Stimulated activated CD8-positive, alpha-beta memory T cell treated with anti-CD3 and anti-CD28 coated beads, Interleukin-2, amount 100 ng/mL, for 1 hour (primary cell): ENCODE measurements at regions not wholly inside any gene's neighbourhood (a gene's known extent, or its start where the extent isn't known, plus 50 kb on each side); places are given as distances from the start of the nearest gene placed in this dataset.

Experiments
- DNase-seq, 2 donors: peaks; one replicate each; pipeline ENCODE4 v3.0.0-alpha.2; 2020; ENCODE audit warnings: low read depth in 2 of 2

DNA sequence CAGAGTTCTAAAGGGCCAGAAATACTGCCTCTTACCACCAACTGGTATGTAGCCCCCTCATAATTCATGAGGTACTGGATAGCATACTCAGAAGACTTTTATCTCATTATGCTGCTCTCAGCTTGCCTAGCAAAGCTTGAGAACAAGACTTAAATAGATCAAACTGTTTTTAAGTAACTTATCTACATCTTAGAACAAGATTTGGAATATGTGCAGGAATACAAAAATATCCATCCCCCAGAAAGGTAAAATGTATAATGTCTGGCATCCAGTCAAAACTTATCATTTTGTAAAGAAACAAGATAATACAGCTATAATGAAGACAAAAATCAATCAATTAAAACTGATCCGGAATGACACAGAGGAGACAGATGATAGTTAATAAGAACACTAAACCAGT, 400.4 kb upstream of the TGFBR2 start:
- no peak for DNase-seq

DNA sequence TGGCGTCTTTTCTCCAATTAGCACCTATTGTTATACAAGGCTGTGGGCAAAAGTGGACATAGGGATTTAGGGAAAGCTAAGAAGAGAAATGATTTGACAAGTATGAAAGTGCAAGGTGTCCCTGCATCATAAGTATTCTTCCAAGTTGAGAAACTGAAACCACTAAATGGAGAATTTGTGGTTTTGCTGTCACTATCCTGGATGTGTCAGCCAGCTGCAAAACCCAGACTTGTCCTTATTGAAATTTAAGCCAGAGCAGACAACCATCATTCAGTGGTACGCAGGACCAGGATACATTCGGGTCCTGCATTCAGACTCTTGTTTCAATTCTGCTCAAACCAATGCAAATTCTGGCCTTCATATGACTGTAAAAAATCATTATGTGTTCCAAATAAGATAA, 384.8 kb upstream of the TGFBR2 start:
- no peak for DNase-seq

DNA sequence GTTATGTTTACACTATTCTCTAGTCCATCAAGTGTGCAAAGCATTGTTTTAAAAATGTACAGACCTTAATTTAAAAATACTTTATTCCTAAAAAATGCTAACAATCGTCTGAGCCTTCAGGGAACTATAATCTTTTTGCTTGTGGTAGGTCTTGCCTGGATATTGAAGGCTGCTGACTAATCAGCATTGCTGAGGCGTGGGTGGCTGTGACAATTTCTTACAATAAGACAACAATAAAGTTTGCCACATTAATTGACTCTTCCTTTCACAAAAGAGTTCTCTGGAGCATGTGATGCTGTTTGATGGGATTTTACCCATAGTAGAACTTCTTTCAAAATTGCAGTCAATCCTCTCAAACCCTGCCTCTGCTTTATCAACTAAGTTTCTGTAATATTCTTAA, 384.0 kb upstream of the TGFBR2 start:
- no peak for DNase-seq

DNA sequence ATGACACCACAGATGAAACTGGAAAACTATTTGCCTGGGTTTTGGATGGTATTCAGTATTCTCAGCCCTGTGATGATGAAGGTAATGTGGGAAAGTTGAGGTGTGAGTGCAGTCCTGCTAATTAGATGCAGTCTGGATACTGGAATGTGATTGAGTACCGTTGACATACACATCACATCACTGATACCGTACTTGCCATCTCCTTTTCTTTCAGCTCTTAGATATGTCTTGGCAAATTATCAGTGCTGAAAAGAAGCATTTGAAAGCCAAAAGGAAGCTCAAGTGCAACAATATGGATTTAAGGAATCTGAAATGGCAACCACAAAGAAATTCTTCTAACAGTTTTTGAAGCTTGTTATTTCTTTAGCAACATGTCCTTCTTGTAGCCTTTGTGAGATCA, 381.4 kb upstream of the TGFBR2 start:
- no peak for DNase-seq

DNA sequence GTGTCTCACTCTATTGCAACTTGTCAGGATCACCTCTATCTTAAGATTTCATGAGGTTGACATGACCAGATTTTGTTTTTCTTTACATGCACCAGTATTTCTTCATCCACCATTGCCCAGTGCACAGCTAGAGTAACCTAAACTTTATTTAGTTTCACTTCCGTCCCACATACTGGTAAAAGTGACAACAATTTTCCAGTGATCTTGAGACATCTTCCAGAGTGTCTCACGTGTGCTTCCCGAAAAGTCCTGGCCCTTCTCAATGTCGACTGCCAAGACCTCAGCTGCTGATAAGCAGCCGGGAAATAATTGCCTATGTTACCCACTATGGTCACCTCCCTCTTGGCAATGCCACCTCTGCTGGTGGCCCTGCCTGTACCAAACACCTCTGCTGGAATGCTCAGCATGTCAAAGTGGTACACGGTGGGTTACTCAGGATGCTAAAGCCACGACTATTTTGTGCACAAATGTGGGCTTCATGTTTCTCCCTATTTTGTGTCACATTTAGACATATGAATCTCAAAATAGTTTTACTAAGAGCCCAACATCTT, 379.7 kb upstream of the TGFBR2 start:
- DNase-seq, result no peak

DNA sequence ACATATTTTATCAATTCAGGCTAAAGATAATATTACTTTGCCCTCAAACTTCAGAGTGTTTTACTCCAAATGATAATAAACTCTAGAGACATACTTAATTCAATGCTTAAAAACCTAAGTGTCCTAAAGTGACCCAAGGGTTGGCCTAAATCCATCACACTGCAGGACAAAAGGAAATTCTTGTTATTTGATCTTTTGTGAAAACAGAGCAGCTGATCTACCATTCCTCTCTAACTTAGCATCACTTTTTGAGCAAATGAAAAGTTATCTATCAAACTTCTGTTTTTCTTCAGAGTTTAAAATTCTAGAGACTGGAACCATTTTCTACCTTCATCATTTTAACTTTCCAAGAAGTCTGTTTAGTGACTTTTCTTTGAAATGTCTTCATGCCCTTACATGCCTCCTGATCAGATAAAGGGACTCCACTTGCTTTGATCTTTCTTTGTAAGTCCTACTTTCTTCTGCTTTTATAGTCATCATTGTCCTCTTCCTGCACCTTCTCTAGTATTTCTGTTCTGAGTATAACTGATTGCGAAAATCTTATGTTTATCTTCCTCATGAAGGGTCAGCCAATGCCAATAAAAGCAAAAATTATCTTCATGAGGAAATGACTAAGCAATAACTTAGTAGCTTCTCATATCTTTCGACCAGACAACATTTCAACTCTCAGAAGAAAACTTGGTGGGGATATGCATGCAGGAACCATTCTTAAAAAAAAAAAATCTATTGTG, 378.7 kb upstream of the TGFBR2 start:
- DNase-seq, result no peak

DNA sequence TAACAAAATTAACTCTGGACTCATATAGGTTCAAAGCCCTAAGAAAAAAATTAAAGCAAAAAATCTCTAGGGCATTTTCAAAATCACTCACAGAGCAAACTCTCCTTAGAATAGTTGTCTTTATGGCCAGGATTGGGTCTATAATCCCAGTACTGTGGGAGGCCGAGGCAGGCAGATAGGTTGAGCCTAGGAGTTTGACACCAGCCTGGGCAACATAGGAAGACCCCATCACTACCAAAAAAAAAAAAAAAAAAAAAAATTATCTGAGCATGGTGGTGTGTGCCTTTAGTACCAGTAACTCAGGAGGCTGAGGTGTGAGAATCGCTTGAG, 378.1 kb upstream of the TGFBR2 start:
- no peak for DNase-seq

DNA sequence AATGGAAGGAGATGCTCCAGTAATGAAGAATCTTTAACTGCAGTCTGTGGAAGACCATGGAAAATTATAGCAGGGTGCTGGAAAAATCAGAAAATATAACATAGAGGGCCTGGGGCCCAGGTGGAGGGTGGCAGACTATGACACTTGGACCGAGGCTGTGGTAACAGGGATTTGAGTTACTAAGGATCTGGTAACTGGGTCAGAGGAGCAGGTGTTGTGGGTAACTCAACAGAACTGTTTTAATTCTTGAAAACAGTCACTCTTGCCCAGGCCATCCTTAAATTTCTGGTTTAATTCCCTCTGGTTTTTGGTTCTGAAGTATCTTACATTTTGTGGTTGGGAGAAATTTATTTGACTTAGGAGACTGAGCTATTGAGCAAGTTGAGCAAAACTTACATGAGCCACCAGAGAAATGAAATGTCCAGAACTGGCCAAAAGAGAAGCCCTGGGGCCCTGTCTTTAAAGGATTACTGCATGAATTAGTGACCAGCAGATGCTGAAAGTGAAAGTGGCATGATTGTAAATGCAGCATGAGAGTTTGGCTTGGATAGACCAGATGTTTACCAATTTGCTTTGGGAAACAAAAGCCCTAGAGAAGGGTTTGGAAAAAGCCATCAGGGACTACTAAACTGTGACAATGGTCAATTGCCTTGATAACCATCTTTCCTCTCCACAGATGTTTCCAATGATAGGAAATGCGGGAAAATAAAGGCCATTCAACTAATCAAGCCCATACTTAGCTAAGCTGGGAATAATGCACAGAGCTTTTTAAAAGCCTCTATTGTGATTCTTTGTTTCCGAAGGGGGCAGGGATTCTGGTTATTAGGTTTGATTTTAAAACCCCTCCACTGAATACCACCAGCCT, 374.9 kb upstream of the TGFBR2 start:
- DNase-seq, result no peak

DNA sequence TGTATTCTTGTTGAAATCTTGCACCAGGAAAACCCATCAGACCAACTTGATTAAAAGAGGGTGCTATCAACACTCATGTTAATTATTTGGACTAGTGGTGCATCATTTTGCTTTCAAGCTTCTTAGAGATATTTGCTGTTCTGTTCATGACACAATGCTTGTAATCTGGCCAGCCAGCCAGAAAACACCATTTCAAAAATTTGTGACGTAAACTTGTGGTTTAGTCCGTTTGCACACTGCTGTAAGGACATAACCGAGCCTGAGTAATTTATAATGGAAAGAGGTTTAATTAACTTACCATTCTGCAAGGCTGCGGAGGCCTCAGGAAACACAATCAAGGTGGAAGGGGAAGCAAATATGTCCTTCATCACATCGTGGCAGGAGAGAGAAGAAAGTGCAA, 374.3 kb upstream of the TGFBR2 start:
- no peak for DNase-seq

DNA sequence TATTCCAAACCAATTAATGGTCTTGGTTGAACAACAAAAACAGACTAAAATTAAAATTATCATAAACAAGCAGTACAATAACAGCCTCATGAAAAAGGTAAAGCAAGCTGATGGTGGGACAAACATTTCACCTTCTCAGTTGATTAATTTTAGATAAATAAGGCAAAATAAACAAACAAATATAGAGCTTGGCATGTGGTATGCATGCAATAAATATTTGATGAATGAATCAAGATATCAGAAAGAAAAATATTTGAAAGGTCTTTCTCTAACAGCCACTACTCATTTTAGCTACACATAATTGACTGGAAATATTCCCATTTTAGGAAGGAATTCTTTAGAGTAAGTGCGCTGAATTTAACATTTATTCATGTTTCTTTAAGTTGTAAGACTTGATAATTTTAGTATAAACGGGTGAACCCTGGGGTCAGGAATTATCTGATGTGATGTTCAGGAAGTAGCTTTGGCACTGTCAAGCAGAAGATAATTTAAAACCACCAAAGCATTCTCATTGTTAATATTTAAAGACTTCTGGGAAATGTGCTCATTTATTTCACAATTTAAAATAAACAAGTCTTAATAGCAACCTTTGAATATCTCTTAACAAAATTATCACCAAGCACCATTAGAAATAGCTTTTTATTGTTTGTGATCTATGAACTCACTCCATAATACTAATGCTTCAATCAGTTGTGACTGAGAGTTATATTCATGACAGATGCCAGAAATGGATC, 372.3 kb upstream of the TGFBR2 start:
- no peak for DNase-seq

DNA sequence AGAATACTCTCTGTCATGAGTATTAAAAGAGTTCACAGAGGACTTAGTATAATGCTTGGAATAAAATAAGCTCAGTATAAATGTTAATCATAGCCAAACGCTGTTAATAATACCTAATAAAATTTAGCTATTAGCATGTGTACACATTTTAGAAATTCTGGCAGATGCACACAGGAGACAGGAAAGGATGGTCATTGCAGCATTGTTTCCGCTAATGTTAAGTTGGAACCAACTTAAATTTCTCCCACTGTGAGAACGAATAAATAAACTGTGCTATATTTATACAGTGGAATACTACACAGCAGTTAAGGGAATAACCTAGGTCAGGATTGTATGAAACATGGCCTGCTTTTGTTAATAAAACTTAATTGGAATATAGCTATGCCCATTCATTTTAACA, 370.4 kb upstream of the TGFBR2 start:
- no peak for DNase-seq

DNA sequence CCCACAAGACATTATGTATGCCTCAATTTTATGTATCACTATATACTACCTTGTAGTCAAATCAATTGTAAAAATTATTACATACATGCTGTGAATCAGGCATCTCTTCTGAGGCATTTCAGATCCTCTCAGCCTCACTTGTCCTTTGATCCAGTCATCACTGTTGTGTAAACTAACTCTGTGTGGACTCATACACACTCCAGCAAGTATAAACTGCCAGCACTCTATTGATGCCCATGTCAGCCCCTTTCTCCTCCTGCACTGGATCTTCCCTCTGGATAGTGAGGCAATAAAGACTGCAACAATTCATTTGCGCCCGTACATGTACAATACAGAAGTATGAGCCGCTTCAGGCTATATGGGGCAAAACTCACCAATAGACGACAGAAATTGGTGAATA, 364.7 kb upstream of the TGFBR2 start:
- no peak for DNase-seq

DNA sequence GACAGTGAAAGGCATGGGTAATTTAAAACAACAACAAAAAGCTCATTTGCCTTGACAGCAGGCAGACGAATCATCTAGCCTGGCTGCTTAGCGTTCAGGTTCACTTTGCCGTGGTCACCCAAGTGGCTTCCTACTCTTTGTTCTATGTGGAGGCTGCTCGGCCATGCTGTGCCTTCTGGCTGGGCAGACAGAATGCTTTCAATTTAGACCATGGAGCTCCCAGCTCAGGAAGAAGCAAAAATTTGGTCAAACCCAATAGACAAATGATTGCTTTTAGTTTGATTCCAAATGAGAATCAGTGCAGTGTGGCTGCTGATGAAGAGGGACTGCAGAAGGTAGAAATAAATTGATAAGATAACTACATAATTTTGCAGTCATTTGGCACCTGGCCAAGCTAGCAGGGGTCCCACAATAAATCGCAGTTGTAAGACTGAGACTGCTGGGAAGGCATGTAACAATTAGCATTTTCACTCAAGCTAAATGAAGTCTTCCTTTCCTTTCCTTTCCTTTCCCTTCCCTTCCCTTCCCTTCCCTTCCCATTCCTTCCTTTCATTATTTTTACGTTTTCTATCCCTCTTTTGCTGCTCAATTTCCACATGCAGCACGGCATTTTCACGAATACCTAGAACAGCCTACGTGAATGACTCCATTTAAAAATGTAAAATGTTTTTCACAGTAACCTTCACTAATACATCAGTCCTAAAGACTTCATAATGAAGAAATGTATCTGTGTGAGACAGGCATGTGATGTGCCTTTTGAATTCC, 360.4 kb upstream of the TGFBR2 start:
- no peak for DNase-seq

DNA sequence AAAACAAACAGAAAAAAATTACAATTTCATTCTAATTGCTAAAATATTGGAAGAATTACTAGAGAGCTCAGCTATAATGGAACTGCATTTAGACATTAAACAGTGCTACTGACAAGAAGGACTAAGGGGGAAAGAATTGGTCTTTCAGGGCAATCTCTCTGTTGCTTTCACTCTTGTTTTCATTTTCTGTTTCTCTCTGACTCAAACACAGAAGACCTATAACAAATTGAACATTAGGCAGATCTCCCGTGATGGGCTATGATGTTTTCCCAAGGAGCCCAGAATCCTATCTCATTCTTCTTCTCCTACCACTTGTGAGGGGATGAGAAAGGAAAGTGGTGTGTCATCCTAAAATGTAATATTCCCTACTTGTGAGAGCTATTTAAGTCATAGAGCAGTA, 358.0 kb upstream of the TGFBR2 start:
- DNase-seq, result no peak

DNA sequence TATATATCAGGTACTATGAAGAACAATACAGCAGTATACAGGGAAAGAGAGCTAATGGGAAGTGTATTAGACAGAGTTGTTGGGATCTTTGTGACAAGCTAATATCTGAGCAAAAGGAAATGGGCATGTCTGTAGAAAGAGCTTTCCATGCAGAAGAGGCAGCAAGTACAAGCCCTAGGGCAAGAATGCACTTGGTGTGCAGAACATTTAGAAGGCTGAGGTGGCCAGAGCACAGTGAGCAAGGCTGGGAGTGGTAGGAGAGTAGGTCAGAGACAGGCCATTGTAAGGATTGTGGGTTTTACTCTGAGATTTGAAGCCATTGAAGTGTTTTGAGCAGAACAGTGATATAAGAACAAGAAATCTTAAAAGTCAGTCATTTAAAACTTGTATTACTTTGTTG, 353.9 kb upstream of the TGFBR2 start:
- DNase-seq, result no peak

DNA sequence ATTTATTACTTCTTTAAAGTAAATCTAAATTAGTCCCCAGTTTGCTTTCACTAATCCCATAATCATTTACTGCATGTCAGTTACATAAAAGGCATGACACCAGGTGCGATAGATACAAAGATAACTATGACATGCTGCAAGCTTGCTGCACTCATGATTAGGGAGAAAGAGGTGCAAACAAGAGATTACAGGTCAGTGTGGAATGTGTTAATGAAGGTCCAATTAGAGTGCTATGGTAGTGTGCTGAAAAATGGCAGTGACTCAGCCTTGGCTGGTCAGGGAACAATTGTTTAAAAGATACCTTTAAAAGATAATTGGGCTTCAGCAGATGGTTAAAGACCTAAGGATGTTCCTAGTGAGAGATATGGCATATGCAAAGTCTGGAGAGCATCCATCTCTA, 352.6 kb upstream of the TGFBR2 start:
- no peak for DNase-seq

DNA sequence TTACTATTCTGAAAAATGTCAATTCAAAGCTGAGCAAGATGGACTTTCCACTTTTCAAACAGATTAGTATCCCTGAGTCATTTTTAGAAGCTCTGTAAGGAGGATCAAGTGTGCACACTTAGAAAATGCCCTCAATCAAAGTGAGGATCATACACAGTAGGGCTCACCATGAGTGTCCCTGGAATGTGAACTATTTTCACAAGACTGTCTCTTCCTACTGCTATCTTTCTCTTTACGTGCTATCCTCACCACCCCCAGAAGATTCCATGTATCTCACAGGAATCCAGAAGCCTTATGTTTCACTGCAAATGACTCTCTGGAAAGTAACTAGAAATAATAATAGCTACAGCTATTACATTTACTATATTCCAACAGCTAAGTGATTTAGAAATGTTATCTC, 349.9 kb upstream of the TGFBR2 start:
- DNase-seq, result no peak

DNA sequence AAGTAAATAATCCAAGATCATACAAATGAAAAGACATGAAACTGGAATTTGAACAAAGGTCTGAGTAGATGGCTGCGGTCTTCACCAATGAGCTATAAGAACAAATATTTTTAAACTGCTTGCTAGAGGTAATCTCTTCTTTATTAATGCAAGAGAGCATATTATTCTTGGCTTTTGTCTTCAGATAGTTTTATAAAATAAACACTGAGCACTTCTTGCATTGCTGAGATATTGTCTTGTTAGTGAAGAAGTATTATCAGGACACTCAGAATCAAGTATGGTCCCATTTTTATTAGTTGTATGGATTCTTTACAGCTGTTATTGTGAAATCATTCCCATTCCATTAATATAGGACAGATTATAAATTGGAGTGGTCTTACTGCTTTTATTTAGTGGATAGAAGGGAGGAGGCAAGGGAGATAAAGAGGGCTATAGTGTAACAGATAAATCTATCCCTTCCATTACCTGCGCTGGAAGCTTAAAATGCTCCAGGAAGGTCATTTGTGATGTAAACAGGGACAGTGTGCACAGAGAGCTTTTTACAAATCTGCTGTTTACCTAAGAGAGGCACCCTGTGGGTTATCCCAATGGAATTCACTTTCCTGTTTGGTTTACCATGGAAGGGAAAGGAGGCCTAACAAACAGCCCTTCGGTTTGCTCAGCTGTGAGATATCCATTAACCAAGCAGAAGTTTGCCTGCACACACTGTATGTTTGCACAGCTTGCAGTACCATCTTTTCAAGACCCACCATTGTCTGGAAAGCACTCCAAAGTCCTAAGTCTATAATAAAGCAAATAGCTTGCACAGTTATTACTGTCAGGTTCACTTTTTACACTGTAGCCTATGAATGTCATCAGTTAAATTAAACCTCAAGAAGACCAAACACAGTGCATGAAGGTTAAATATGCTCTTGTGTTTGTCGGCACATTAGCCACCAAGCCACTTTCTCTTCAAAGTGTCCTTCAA, 347.7 kb upstream of the TGFBR2 start:
- no peak for DNase-seq

DNA sequence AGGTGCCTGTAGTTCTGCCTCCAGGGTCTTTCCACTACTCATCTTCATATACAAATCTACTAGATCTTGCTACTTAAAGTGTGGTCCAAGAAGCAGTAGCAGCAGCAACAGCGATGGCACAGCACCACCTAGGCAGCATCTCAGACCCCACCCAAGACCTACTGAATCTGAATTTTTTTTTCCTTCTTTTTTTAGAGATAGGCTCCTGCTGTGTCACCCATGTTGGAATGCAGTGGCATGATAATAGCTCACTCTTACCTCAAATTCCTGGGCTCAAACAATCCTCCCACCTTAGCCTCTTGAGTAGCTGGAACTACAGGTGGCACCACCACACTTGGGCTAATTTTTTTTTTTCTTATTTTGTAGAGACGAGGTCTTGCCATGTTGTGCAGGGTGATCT, 346.7 kb upstream of the TGFBR2 start:
- no peak for DNase-seq

DNA sequence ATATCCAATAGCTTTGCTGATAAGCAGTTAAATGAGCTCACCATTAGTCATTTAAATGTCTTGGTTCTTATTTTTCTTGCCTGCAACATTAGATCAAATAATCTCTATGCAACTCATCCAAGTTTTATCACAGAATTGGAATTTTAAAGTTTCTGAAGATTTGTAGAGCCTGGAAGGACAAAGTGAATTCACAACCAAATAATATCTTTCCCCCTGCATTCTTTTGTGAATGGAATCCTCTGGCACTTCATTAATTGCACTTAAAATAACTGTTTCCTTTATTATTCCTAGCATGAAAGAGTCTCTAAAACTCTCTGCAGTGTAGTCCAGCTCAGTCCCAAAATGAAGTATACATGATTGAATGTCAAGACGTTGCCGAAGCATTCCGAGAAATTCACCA, 345.6 kb upstream of the TGFBR2 start:
- DNase-seq, result no peak
